GM19238 (cell line): ENCODE measurements at regions not wholly inside any gene's neighbourhood (a gene's known extent, or its start where the extent isn't known, plus 50 kb on each side); places are given as distances from the start of the nearest gene placed in this dataset.
"Not testable (repeated sequence)": the region's sequence is repeated elsewhere in the genome, so short reads cannot be mapped to it uniquely, and the experiment has no call there.

Source experiments
- DNase-seq: peaks from one replicate; pipeline ENCODE4 v3.0.0; 2011; ENCODE audit warnings: low spot score; ENCODE audit not compliant: insufficient read length

- DNase-seq = not testable (repeated sequence)
Measured at GRCh38 chr5:144060091-144060490, 110.4 kb downstream of the YIPF5 start.

- DNase-seq = no peak
Measured at GRCh38 chr5:144060598-144060997, 109.9 kb downstream of the YIPF5 start.

- DNase-seq = no peak
Measured at GRCh38 chr5:144065786-144066185, 104.7 kb downstream of the YIPF5 start.

- no peak for DNase-seq
Measured at GRCh38 chr5:144072518-144072927, 97.9 kb downstream of the YIPF5 start.

- no peak for DNase-seq
Measured at GRCh38 chr5:144076521-144077083, 93.9 kb downstream of the YIPF5 start.

- DNase-seq = no peak
Measured at GRCh38 chr5:144083185-144083584, 87.3 kb downstream of the YIPF5 start.

GRCh38 chr5:144084971-144085370 is 85.5 kb downstream of the YIPF5 start:
- no peak for DNase-seq

- no peak for DNase-seq
Measured at GRCh38 chr5:144085381-144085780, 85.1 kb downstream of the YIPF5 start.

- no peak for DNase-seq
Measured at GRCh38 chr5:144086295-144086694, 84.2 kb downstream of the YIPF5 start.

GRCh38 chr5:144087576-144087975 is 82.9 kb downstream of the YIPF5 start:
- DNase-seq = no peak

GRCh38 chr5:144088206-144089064 is 82.0 kb downstream of the YIPF5 start:
- DNase-seq = no peak

- DNase-seq = peak; percentile 1
Measured at GRCh38 chr5:144089401-144090021, 80.9 kb downstream of the YIPF5 start.

- no peak for DNase-seq
Measured at GRCh38 chr5:144092508-144092907, 78.0 kb downstream of the YIPF5 start.

GRCh38 chr5:144093400-144093799 is 77.1 kb downstream of the YIPF5 start:
- DNase-seq = no peak

- no peak for DNase-seq
Measured at GRCh38 chr5:144093868-144094267, 76.6 kb downstream of the YIPF5 start.

- DNase-seq = no peak
Measured at GRCh38 chr5:144100702-144101101, 69.8 kb downstream of the YIPF5 start.

GRCh38 chr5:144101616-144102015 is 68.8 kb downstream of the YIPF5 start:
- no peak for DNase-seq

- no peak for DNase-seq
Measured at GRCh38 chr5:144102361-144102760, 68.1 kb downstream of the YIPF5 start.

- no peak for DNase-seq
Measured at GRCh38 chr5:144102979-144103378, 67.5 kb downstream of the YIPF5 start.

- no peak for DNase-seq
Measured at GRCh38 chr5:144103611-144104485, 66.6 kb downstream of the YIPF5 start.

- DNase-seq = no peak
Measured at GRCh38 chr5:144105371-144105770, 65.1 kb downstream of the YIPF5 start.

GRCh38 chr5:144108131-144108530 is 62.3 kb downstream of the YIPF5 start:
- no peak for DNase-seq
